Stimulated activated CD4-positive, alpha-beta T cell treated with anti-CD3 and anti-CD28 coated beads, Interleukin-4, amount 100 ng/mL, for 4 hours (primary cell): ENCODE measurements at regions not wholly inside any gene's neighbourhood (a gene's known extent, or its start where the extent isn't known, plus 50 kb on each side); places are given as distances from the start of the nearest gene placed in this dataset.

Source experiments
- DNase-seq, 2 experiments: peaks; one replicate each; pipeline ENCODE4 v3.0.0-alpha.2; 2020

- no peak for DNase-seq
Observed at GRCh38 chr6:145370559-145370958, 364.8 kb downstream of the EPM2A start.

- DNase-seq: peak in 1 of 2 experiments; percentile 3
Observed at GRCh38 chr6:145372671-145373151, 362.6 kb downstream of the EPM2A start.

GRCh38 chr6:145373826-145374225 is 361.5 kb downstream of the EPM2A start:
- no peak for DNase-seq

- no peak for DNase-seq
Observed at GRCh38 chr6:145374570-145374969, 360.8 kb downstream of the EPM2A start.

GRCh38 chr6:145375502-145375901 is 359.8 kb downstream of the EPM2A start:
- DNase-seq: no peak

- no peak for DNase-seq
Observed at GRCh38 chr6:145380186-145380585, 355.1 kb downstream of the EPM2A start.

GRCh38 chr6:145381941-145382340 is 353.4 kb downstream of the EPM2A start:
- no peak for DNase-seq

GRCh38 chr6:145383428-145383827 is 351.9 kb downstream of the EPM2A start:
- no peak for DNase-seq

GRCh38 chr6:145384503-145384902 is 350.8 kb downstream of the EPM2A start:
- no peak for DNase-seq

- DNase-seq: no peak
Observed at GRCh38 chr6:145396499-145396898, 338.8 kb downstream of the EPM2A start.

- no peak for DNase-seq
Observed at GRCh38 chr6:145400508-145400907, 334.8 kb downstream of the EPM2A start.

- DNase-seq: no peak
Observed at GRCh38 chr6:145405006-145405551, 330.2 kb downstream of the EPM2A start.

GRCh38 chr6:145406783-145407182 is 328.5 kb downstream of the EPM2A start:
- no peak for DNase-seq

- DNase-seq: no peak
Observed at GRCh38 chr6:145415616-145416015, 319.7 kb downstream of the EPM2A start.

- no peak for DNase-seq
Observed at GRCh38 chr6:145420599-145420998, 314.7 kb downstream of the EPM2A start.

GRCh38 chr6:145423936-145424335 is 311.4 kb downstream of the EPM2A start:
- no peak for DNase-seq

GRCh38 chr6:145427232-145427631 is 308.1 kb downstream of the EPM2A start:
- DNase-seq: no peak

GRCh38 chr6:145428706-145429105 is 306.6 kb downstream of the EPM2A start:
- DNase-seq: no peak

GRCh38 chr6:145442110-145442509 is 293.2 kb downstream of the EPM2A start:
- DNase-seq: no peak

GRCh38 chr6:145445674-145446073 is 289.6 kb downstream of the EPM2A start:
- no peak for DNase-seq

GRCh38 chr6:145451029-145451428 is 284.3 kb downstream of the EPM2A start:
- no peak for DNase-seq

GRCh38 chr6:145453376-145453775 is 281.9 kb downstream of the EPM2A start:
- no peak for DNase-seq

GRCh38 chr6:145454006-145454405 is 281.3 kb downstream of the EPM2A start:
- DNase-seq: no peak

- no peak for DNase-seq
Observed at GRCh38 chr6:145457556-145457955, 277.8 kb downstream of the EPM2A start.

- DNase-seq: no peak
Observed at GRCh38 chr6:145468534-145468933, 266.8 kb downstream of the EPM2A start.
